ENCODE measurements at regions not wholly inside any gene's neighbourhood (a gene's known extent, or its start where the extent isn't known, plus 50 kb on each side); places are given as distances from the start of the nearest gene placed in this dataset.

- H3K4me2 ChIP-seq (ENCODE audit: insufficient read depth in 1 of 2, low read depth in 2 of 2, low read length in 2 of 2), result no peak overlapping the region
- no peak overlapping the region for H3K4ac ChIP-seq (replicated peaks; ENCODE audit: insufficient read length, low read depth, low read length)
- H2BK20ac ChIP-seq (ENCODE audit: low read length), result no peak overlapping the region
- H2BK15ac ChIP-seq (ENCODE audit: low read length), result no peak overlapping the region
- H2BK12ac ChIP-seq (ENCODE audit: low read depth, low read length), result no peak overlapping the region
- no peaks in the 10 kb centered on the region for H3K23me2 ChIP-seq (ENCODE audit: low read depth, low read length)
- no peak overlapping the region for H4K8ac ChIP-seq (ENCODE audit: extremely low read depth, insufficient read depth, low read length)
- POLR2A ChIA-PET (ENCODE audit: partially characterized antibody), result no interaction called here
- no peak overlapping the region for H3K56ac ChIP-seq (replicated peaks; ENCODE audit: insufficient read length, low read depth, low read length)
- no peak overlapping the region for H2BK5ac ChIP-seq (ENCODE audit: low read depth, low read length)
- H3K23ac ChIP-seq (ENCODE audit: insufficient read length), result no peak overlapping the region
- no peak overlapping the region for H3K14ac ChIP-seq (ENCODE audit: insufficient read length)
- no peak overlapping the region for H3K9ac ChIP-seq (replicated peaks in 1 of 4; ENCODE audit: extremely low read depth in 1 of 4, low read depth in 3 of 4, low read length in 3 of 4)
- H4K91ac ChIP-seq (replicated peaks; ENCODE audit: insufficient read length, low read length), result no peak overlapping the region
- CTCF ChIA-PET (ENCODE audit: partially characterized antibody), result no interaction called here
- no peaks in the 10 kb centered on the region for H3K27me3 ChIP-seq (replicated peaks in 1 of 4; ENCODE audit: control insufficient read depth in 3 of 4, extremely low read depth in 1 of 4, insufficient read depth in 3 of 4, low read length in 3 of 4)
- H2AK5ac ChIP-seq (ENCODE audit: low read depth, low read length), result no peak overlapping the region
- no peaks in the 10 kb centered on the region for H3K79me1 ChIP-seq (ENCODE audit: low read depth, low read length)
- H3K9me3 ChIP-seq (ENCODE audit: insufficient read depth in 2 of 2, low read depth in 1 of 2, low read length in 1 of 2), result no peaks in the 10 kb centered on the region
- no peaks in the 10 kb centered on the region for H3K36me3 ChIP-seq (ENCODE audit: control insufficient read depth in 2 of 4, insufficient read depth in 4 of 4, low read length in 3 of 4)
- H3K4me3 ChIP-seq (ENCODE audit: extremely low read depth in 1 of 4, insufficient read depth in 2 of 4, low read depth in 3 of 4, low read length in 4 of 4), result no peak overlapping the region
- no peak overlapping the region for H4K5ac ChIP-seq (ENCODE audit: insufficient read length, low read depth, low read length)
- no peak overlapping the region for H2AFZ ChIP-seq (ENCODE audit: low read length)
- no peaks in the 10 kb centered on the region for H4K20me1 ChIP-seq (replicated peaks in 1 of 2; ENCODE audit: control insufficient read depth in 1 of 2, insufficient read depth in 2 of 2, low read length in 2 of 2)
- H3K4me1 ChIP-seq (replicated peaks in 1 of 4; ENCODE audit: control insufficient read depth in 3 of 4, insufficient read depth in 4 of 4, low read length in 3 of 4), result no peaks in the 10 kb centered on the region; a peak in 1 of 7 replicates
- FAIRE-seq, result no peak
- DNase-seq (ENCODE audit: low read depth in 1 of 2, low spot score in 2 of 2), result no peak
- H3K79me2 ChIP-seq (ENCODE audit: control insufficient read depth in 1 of 2, insufficient read depth in 2 of 2, low read length in 2 of 2), result no peaks in the 10 kb centered on the region
- H2BK120ac ChIP-seq (replicated peaks; ENCODE audit: low read depth, low read length), result no peak overlapping the region
- 95% methylated on average over 2 of the region's 2 CpGs; no CpG with 5 or more reads in 1 of the 2 experiments for WGBS, 2 experiments (ENCODE audit: extremely low coverage in 1 of 2, insufficient coverage in 1 of 2, insufficient read length in 1 of 2, insufficient replicate concordance in 2 of 2, low coverage in 1 of 2, low lambda C conversion rate in 2 of 2, missing lambda C conversion rate in 1 of 2)
- no peak overlapping the region for H3K18ac ChIP-seq (ENCODE audit: extremely low read depth, low read length)
- H3K27ac ChIP-seq (ENCODE audit: low read depth, low read length), result no peak overlapping the region
- TF ChIP-seq EP300 (IDR thresholded peaks at IDR 0.05; ENCODE audit: borderline replicate concordance in 1 of 2, low read depth in 2 of 2, low read length in 2 of 2), result no peak
- TF ChIP-seq SUZ12 (IDR thresholded peaks at IDR 0.05; ENCODE audit: low read length), result no peak
- no peak for TF ChIP-seq RXRA (IDR thresholded peaks at IDR 0.05; ENCODE audit: insufficient read depth, low read depth, low read length)
- no peak for TF ChIP-seq EZH2 (IDR thresholded peaks at IDR 0.05; ENCODE audit: low read depth, low read length, severe bottlenecking)
- TF ChIP-seq GTF2F1 (IDR thresholded peaks at IDR 0.05; ENCODE audit: borderline replicate concordance, low read depth, low read length), result no peak
- no peak for TF ChIP-seq HDAC6 (IDR thresholded peaks at IDR 0.05; ENCODE audit: low read depth, low read length)
- TF ChIP-seq, protein P1, sequence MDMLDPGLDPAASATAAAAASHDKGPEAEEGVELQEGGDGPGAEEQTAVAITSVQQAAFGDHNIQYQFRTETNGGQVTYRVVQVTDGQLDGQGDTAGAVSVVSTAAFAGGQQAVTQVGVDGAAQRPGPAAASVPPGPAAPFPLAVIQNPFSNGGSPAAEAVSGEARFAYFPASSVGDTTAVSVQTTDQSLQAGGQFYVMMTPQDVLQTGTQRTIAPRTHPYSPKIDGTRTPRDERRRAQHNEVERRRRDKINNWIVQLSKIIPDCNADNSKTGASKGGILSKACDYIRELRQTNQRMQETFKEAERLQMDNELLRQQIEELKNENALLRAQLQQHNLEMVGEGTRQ (IDR thresholded peaks at IDR 0.05; ENCODE audit: low read length), result no peak
- no peak for TF ChIP-seq CBX8 (IDR thresholded peaks at IDR 0.05; ENCODE audit: borderline replicate concordance, low read depth, low read length)
- no peak for TF ChIP-seq ATF2 (IDR thresholded peaks at IDR 0.05; ENCODE audit: low read length)
- no peak for TF ChIP-seq CHD2 (IDR thresholded peaks at IDR 0.05; ENCODE audit: low read length)
Observed at GRCh38 chr2:221844212-221845020, 272.3 kb upstream of the EPHA4 start.

Data from H1 (cell line).